ENCODE measurements at regions not wholly inside any gene's neighbourhood (a gene's known extent, or its start where the extent isn't known, plus 50 kb on each side); places are given as distances from the start of the nearest gene placed in this dataset.

- Histone ChIP-seq H3K27ac (ENCODE audit: low read depth) (no peak overlapping the region), H3K4me2 (no peak overlapping the region), H4K20me1 (replicated peaks; ENCODE audit: insufficient read depth) (no peaks in the 10 kb centered on the region), H3K4me1 (ENCODE audit: insufficient read depth) (peaks cover 13% of the 10 kb centered on the region), H3K9me2 (ENCODE audit: insufficient read depth) (no peaks in the 10 kb centered on the region), H3F3A (replicated peaks; ENCODE audit: low read depth) (no peaks in the 10 kb centered on the region), H3K27me3 (ENCODE audit: insufficient read depth) (no peaks in the 10 kb centered on the region), H3K4me3 (no peak overlapping the region), H2AFZ (peak overlapping the region; percentile 57; the same call in 1 of the 2 replicates), H3K36me3 (ENCODE audit: insufficient read depth) (no peaks in the 10 kb centered on the region), H3K79me2 (replicated peaks; ENCODE audit: insufficient read depth) (no peaks in the 10 kb centered on the region)
- TF ChIP-seq POLR2AphosphoS5 (IDR thresholded peaks at IDR 0.05; ENCODE audit: low read depth) = no peak
- TF ChIP-seq CTCF (conservative IDR thresholded peaks at IDR 0.05; ENCODE audit: low read depth in 2 of 2) = no peak
- TF ChIP-seq REST (IDR thresholded peaks at IDR 0.05; ENCODE audit: unreplicated experiment) = no peak
- TF ChIP-seq ZNF114 (CRISPR knock-in tag; IDR thresholded peaks at IDR 0.05) = no peak
- no peak for TF ChIP-seq NANOG (IDR thresholded peaks at IDR 0.05; ENCODE audit: borderline replicate concordance)
- no peak for TF ChIP-seq ETS1 (IDR thresholded peaks at IDR 0.05)
- no peak for TF ChIP-seq EZH2phosphoT487 (IDR thresholded peaks at IDR 0.05; ENCODE audit: unreplicated experiment)
- no peak for TF ChIP-seq STAT1 (IDR thresholded peaks at IDR 0.05; ENCODE audit: unreplicated experiment)
- no peak for TF ChIP-seq CREB1 (CRISPR knock-in tag; IDR thresholded peaks at IDR 0.05; ENCODE audit: low read depth)
- TF ChIP-seq EZH2 (IDR thresholded peaks at IDR 0.05; ENCODE audit: low read depth, unreplicated experiment) = no peak
- TF ChIP-seq ZNF462 (CRISPR knock-in tag; IDR thresholded peaks at IDR 0.05) = no peak
- TF ChIP-seq JUNB (IDR thresholded peaks at IDR 0.05; ENCODE audit: unreplicated experiment) = no peak
- no peak for ATAC-seq
- no peaks in the 10 kb centered on the region for H3K27me3 Mint-ChIP-seq (ENCODE audit: insufficient read depth, low read depth, poor library complexity)
- no peaks in the 10 kb centered on the region; the same call in 2 of the 3 replicates for H3K4me1 Mint-ChIP-seq
- no peak overlapping the region for H3K4me3 Mint-ChIP-seq
- no peak overlapping the region for H3K27ac Mint-ChIP-seq
- DNase-seq (ENCODE audit: low spot score) = no peak
- no peaks in the 10 kb centered on the region for H3K9me3 Mint-ChIP-seq
- H3K36me3 Mint-ChIP-seq (ENCODE audit: low read depth) = no peaks in the 10 kb centered on the region
These were observed 144.1 kb downstream of the SLC7A11 start for GRCh38 chr4:138097912-138098600.
